BE2C (cell line): ENCODE measurements at regions not wholly inside any gene's neighbourhood (a gene's known extent, or its start where the extent isn't known, plus 50 kb on each side); places are given as distances from the start of the nearest gene placed in this dataset.

Experiments
- DNase-seq: peaks from one replicate; pipeline ENCODE4 v3.0.0-alpha.2; 2020
- H3K27me3 ChIP-seq: fragments of 250-450 bp; sonication (Bioruptor Pico); 2 replicates; pipeline ENCODE4 v1.5.1; 2020; ENCODE audit warnings: mild to moderate bottlenecking
- H3K36me3 ChIP-seq: fragments of 250-450 bp; sonication (Bioruptor Pico); 2 replicates; pipeline ENCODE4 v1.5.1; 2020; ENCODE audit warnings: mild to moderate bottlenecking
- H3K4me1 ChIP-seq: fragments of 250-450 bp; sonication (Bioruptor Pico); 2 replicates; pipeline ENCODE4 v1.5.1; 2020
- H3K4me3 ChIP-seq: 2 replicates; pipeline ENCODE4 v1.5.1; 2011; ENCODE audit warnings: low read depth, low read length
- H3K9me3 ChIP-seq: fragments of 250-450 bp; sonication (Bioruptor Pico); 2 replicates; pipeline ENCODE4 v1.5.1; 2020
- TF ChIP-seq, protein P1 (sequence below): IDR thresholded peaks from 2 replicates; pipeline ENCODE4 v1.5.1; 2012; ENCODE audit warnings: mild to moderate bottlenecking, low read depth, low read length

DNA sequence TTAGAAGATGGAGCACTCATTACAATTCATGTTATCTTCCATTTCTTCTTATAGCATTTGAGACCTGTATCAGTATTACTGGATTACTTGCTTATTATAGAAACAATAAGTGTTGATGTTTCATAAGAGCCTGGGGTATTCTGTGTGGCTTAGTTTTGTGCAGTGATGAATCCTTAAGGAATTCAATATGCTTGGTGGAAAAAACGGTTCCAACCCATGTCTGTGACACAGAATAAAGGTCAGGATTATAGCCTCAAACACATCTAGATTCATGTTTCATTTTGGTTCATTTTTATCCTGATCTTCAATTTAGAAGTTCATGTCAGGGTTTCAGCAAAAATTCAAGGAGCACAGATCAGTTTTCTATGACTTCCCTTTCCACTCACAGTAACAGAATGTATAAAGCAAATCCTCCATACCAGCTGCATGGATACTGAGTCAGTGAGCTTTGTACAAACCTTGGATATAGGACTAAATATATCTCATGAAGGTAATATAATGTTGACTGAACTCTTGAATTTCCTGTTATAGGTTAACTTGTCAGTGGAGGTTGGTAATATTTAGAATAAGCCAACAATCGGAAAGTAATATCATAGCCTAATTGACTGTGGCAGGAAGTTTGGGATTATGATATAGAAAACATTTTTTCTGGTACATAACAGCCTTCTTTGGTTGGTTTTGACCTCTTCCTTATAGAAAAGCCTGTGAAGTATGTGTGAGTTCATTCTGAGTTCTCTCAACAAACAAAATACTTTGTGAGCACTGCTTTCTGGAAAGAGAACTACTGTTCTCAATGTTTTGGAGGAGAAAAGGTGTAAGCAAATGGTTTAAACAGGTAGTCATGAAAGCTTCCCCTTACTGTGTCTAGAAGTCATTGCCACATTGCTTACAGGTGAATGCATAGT lies 218.2 kb upstream of the TPM1 start:
- no peaks in the 10 kb centered on the region for H3K27me3 ChIP-seq
- TF ChIP-seq, protein P1, sequence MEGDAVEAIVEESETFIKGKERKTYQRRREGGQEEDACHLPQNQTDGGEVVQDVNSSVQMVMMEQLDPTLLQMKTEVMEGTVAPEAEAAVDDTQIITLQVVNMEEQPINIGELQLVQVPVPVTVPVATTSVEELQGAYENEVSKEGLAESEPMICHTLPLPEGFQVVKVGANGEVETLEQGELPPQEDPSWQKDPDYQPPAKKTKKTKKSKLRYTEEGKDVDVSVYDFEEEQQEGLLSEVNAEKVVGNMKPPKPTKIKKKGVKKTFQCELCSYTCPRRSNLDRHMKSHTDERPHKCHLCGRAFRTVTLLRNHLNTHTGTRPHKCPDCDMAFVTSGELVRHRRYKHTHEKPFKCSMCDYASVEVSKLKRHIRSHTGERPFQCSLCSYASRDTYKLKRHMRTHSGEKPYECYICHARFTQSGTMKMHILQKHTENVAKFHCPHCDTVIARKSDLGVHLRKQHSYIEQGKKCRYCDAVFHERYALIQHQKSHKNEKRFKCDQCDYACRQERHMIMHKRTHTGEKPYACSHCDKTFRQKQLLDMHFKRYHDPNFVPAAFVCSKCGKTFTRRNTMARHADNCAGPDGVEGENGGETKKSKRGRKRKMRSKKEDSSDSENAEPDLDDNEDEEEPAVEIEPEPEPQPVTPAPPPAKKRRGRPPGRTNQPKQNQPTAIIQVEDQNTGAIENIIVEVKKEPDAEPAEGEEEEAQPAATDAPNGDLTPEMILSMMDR: no peak
- no peak for DNase-seq
- no peaks in the 10 kb centered on the region for H3K9me3 ChIP-seq
- no peak overlapping the region for H3K4me3 ChIP-seq
- H3K4me1 ChIP-seq: peaks cover 18% of the 10 kb centered on the region
- H3K36me3 ChIP-seq: peaks cover 3% of the 10 kb centered on the region

DNA sequence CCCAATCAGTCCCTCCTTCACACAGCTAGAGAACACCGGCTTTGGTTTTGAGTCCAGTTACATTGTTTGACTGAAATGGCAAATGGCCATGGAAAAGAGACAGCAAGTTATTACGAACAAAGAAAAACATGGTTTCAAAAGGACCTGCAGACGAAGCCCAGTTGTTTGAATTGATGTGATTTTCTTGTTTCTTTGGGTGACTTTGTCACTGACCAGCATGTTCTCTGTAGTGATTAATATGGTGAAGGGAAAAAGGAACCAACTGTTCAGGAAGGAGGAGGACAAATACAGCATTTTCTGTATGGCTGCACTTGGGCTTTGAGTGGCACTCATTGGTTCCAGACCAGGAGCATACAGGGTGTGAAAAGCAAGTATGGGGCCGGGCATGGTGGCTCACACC lies 217.4 kb upstream of the TPM1 start:
- H3K27me3 ChIP-seq: no peaks in the 10 kb centered on the region
- no peak overlapping the region for H3K4me3 ChIP-seq
- H3K4me1 ChIP-seq: peaks cover 14% of the 10 kb centered on the region
- DNase-seq: no peak
- no peaks in the 10 kb centered on the region for H3K9me3 ChIP-seq
- H3K36me3 ChIP-seq: peaks cover 3% of the 10 kb centered on the region
- TF ChIP-seq, protein P1: no peak

GRCh38 chr15:62826561-62826960 lies 216.0 kb upstream of the TPM1 start:
- H3K27me3 ChIP-seq: no peaks in the 10 kb centered on the region
- no peaks in the 10 kb centered on the region for H3K36me3 ChIP-seq
- no peak for DNase-seq
- no peaks in the 10 kb centered on the region for H3K9me3 ChIP-seq
- TF ChIP-seq, protein P1: no peak
- peaks cover 10% of the 10 kb centered on the region for H3K4me1 ChIP-seq
- no peak overlapping the region for H3K4me3 ChIP-seq

DNA sequence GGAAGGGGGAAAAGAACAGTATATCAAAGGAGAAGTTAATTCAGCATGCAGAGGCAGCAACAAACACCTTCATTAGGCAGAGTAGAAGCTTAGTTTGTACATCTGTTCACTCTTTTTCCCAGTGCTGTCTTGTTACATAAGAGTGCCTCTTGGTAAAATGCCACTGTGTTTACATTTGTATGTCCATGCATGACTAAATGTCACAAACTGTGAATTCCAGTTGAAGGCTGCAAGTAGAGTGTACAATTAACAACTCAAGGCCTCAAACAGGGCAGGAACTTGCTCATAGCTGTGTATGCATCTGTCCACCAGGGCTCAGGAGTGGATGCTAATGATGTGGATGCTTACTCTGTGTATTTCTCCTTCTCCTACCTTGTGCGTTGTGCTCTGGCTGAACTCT lies 214.2 kb upstream of the TPM1 start:
- DNase-seq: no peak
- no peak overlapping the region for H3K4me3 ChIP-seq
- no peaks in the 10 kb centered on the region for H3K36me3 ChIP-seq
- no peaks in the 10 kb centered on the region for H3K9me3 ChIP-seq
- peaks cover 10% of the 10 kb centered on the region for H3K4me1 ChIP-seq
- TF ChIP-seq, protein P1: peak; percentile 24
- no peaks in the 10 kb centered on the region for H3K27me3 ChIP-seq

- TF ChIP-seq, protein P1: no peak
- no peak for DNase-seq
- Histone ChIP-seq H3K4me1 (peaks cover 10% of the 10 kb centered on the region), H3K36me3 (no peaks in the 10 kb centered on the region; the same call in 1 of the 2 replicates), H3K9me3 (no peaks in the 10 kb centered on the region), H3K27me3 (no peaks in the 10 kb centered on the region), H3K4me3 (no peak overlapping the region)
Measured at GRCh38 chr15:62832231-62832630, 210.3 kb upstream of the TPM1 start.

GRCh38 chr15:62833646-62834045 lies 208.9 kb upstream of the TPM1 start:
- H3K36me3 ChIP-seq: no peaks in the 10 kb centered on the region; the same call in 1 of the 2 replicates
- no peaks in the 10 kb centered on the region for H3K4me1 ChIP-seq
- H3K27me3 ChIP-seq: no peaks in the 10 kb centered on the region
- no peaks in the 10 kb centered on the region for H3K9me3 ChIP-seq
- no peak for DNase-seq
- TF ChIP-seq, protein P1: no peak
- H3K4me3 ChIP-seq: no peak overlapping the region
